ENCODE measurements at regions not wholly inside any gene's neighbourhood (a gene's known extent, or its start where the extent isn't known, plus 50 kb on each side); places are given as distances from the start of the nearest gene placed in this dataset.

- TF ChIP-seq FOXA3 (CRISPR knock-in tag; conservative IDR thresholded peaks at IDR 0.05 in 1 of 2, IDR thresholded peaks at IDR 0.05 in 1 of 2): no peak
- TF ChIP-seq ZBTB9 (CRISPR knock-in tag; IDR thresholded peaks at IDR 0.05): no peak
- no peak for TF ChIP-seq ZNF583 (CRISPR knock-in tag; IDR thresholded peaks at IDR 0.05)
- no peak for TF ChIP-seq ZC3H11A (IDR thresholded peaks at IDR 0.05; ENCODE audit: low read depth, low read length)
- TF ChIP-seq NCOA1 (IDR thresholded peaks at IDR 0.05; ENCODE audit: low read depth): no peak
- TF ChIP-seq ILK (tag; IDR thresholded peaks at IDR 0.05; ENCODE audit: borderline replicate concordance, low read depth): no peak
- TF ChIP-seq TCF7L2 (IDR thresholded peaks at IDR 0.05; ENCODE audit: low read depth, low read length): no peak
- TF ChIP-seq TEAD1 (CRISPR knock-in tag; IDR thresholded peaks at IDR 0.05): peak in 1 of 2 experiments; percentile 17; a peak in 1 of 4 replicates
- no peak for TF ChIP-seq RFX5 (IDR thresholded peaks at IDR 0.05; ENCODE audit: low read depth, low read length)
- no peak for TF ChIP-seq NR2F6 (CRISPR knock-in tag; IDR thresholded peaks at IDR 0.05)
- no peak for TF ChIP-seq HMG20A (CRISPR knock-in tag; conservative IDR thresholded peaks at IDR 0.05)
- no peak for TF ChIP-seq THAP7 (CRISPR knock-in tag; IDR thresholded peaks at IDR 0.05)
- TF ChIP-seq ZNF354B (CRISPR knock-in tag; IDR thresholded peaks at IDR 0.05): no peak
- TF ChIP-seq NCOA6 (IDR thresholded peaks at IDR 0.05): no peak
- TF ChIP-seq PCBP2 (IDR thresholded peaks at IDR 0.05; ENCODE audit: low read depth, low read length, poor library complexity, severe bottlenecking): no peak
- no peak for TF ChIP-seq ZBTB5 (IDR thresholded peaks at IDR 0.05)
- no peak for TF ChIP-seq NBN (IDR thresholded peaks at IDR 0.05; ENCODE audit: low read depth)
- no peak for TF ChIP-seq NFYB (IDR thresholded peaks at IDR 0.05; ENCODE audit: extremely low read depth, insufficient read length)
- TF ChIP-seq RB1 (IDR thresholded peaks at IDR 0.05; ENCODE audit: low read depth): no peak
- TF ChIP-seq CEBPG (CRISPR knock-in tag; IDR thresholded peaks at IDR 0.05): no peak
- TF ChIP-seq CEBPG (tag; conservative IDR thresholded peaks at IDR 0.05 in 1 of 2, IDR thresholded peaks at IDR 0.05 in 1 of 2): no peak
- TF ChIP-seq ZFP91 (CRISPR knock-in tag; IDR thresholded peaks at IDR 0.05): no peak
- no peak for TF ChIP-seq SRSF3 (IDR thresholded peaks at IDR 0.05; ENCODE audit: insufficient read depth, low read length)
- no peak for TF ChIP-seq POLR2A (conservative IDR thresholded peaks at IDR 0.05)
These were observed 180.7 kb upstream of the PGRMC2 start (continued) for GRCh38 chr4:128468123-128468989.
